Neural cell (in vitro differentiated cells): ENCODE measurements at regions not wholly inside any gene's neighbourhood (a gene's known extent, or its start where the extent isn't known, plus 50 kb on each side); places are given as distances from the start of the nearest gene placed in this dataset.

ENCODE experiments used
- CTCF ChIP-seq: fragments of 450-650 bp; IDR thresholded peaks from 2 replicates; pipeline ENCODE4 v1.5.1; 2014; ENCODE audit warnings: antibody characterized with exemption, mild to moderate bottlenecking, moderate library complexity; ENCODE audit not compliant: poor library complexity, severe bottlenecking
- EP300 ChIP-seq: fragments of 450-650 bp; conservative IDR thresholded peaks from 2 replicates; pipeline ENCODE4 v1.6.1; 2014; ENCODE audit warnings: antibody characterized with exemption, mild to moderate bottlenecking, moderate library complexity; ENCODE audit not compliant: poor library complexity, severe bottlenecking
- EZH2 ChIP-seq: fragments of 200-600, 300-800 bp; shearing (Covaris generic), sonication (generic); IDR thresholded peaks from 2 replicates; pipeline ENCODE4 v1.6.1; 2014; ENCODE audit warnings: antibody characterized with exemption, low read length, borderline replicate concordance, mild to moderate bottlenecking; ENCODE audit not compliant: insufficient read depth, poor library complexity, severe bottlenecking
- MXI1 ChIP-seq: fragments of 450-650 bp; conservative IDR thresholded peaks from 2 replicates; pipeline ENCODE4 v1.6.1; 2014; ENCODE audit warnings: antibody characterized with exemption, mild to moderate bottlenecking; ENCODE audit not compliant: poor library complexity, severe bottlenecking
- POLR2AphosphoS5 ChIP-seq: IDR thresholded peaks from 2 replicates; pipeline ENCODE4 v1.6.1; 2012
- RAD21 ChIP-seq: fragments of 450-650 bp; conservative IDR thresholded peaks from 2 replicates; pipeline ENCODE4 v1.6.1; 2014; ENCODE audit warnings: antibody characterized with exemption, mild to moderate bottlenecking, moderate library complexity
- REST ChIP-seq: IDR thresholded peaks from 2 replicates; pipeline ENCODE4 v1.6.1; 2012; ENCODE audit warnings: borderline replicate concordance
- SMC3 ChIP-seq: fragments of 450-650 bp; conservative IDR thresholded peaks from 2 replicates; pipeline ENCODE4 v1.6.1; 2014; ENCODE audit warnings: antibody characterized with exemption, mild to moderate bottlenecking, moderate library complexity; ENCODE audit not compliant: poor library complexity

GRCh38 chr4:178595500-178596138, 1153.4 kb upstream of the AGA start:
- no peak for TF ChIP-seq EZH2
- TF ChIP-seq CTCF: no peak
- TF ChIP-seq POLR2AphosphoS5: peak; percentile 10
- no peak for TF ChIP-seq REST
- peak; percentile 55 for TF ChIP-seq EP300
- TF ChIP-seq RAD21: no peak
- TF ChIP-seq SMC3: no peak
- TF ChIP-seq MXI1: no peak
